Fibroblast of skin of right quadriceps (primary cell): ENCODE measurements at regions not wholly inside any gene's neighbourhood (a gene's known extent, or its start where the extent isn't known, plus 50 kb on each side); places are given as distances from the start of the nearest gene placed in this dataset.
"Not testable (repeated sequence)": the region's sequence is repeated elsewhere in the genome, so short reads cannot be mapped to it uniquely, and the experiment has no call there.

ENCODE experiments used
- DNase-seq: peaks from one replicate; pipeline ENCODE4 v3.0.0-alpha.2; 2013

DNA sequence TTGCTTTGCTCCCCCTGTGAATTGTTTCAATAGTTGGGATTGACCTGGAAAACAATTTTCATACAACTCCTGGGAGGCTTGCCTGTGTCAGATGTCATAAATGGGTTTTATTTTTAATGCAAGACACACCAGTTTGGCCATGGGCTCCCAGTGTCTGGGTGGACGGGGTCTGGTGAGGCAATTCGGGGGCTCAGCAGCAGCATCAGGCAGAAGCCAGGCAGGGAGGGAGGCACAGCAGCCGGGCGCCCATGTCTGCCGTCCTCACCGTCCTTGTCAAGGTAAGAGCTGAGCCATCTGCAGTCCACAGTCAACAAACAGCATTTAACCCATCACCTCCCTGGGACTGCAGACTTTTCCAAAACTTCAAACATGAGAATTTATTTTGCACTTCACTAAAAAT is 150.6 kb downstream of the NPIPB11 start:
- not testable (repeated sequence) for DNase-seq

DNA sequence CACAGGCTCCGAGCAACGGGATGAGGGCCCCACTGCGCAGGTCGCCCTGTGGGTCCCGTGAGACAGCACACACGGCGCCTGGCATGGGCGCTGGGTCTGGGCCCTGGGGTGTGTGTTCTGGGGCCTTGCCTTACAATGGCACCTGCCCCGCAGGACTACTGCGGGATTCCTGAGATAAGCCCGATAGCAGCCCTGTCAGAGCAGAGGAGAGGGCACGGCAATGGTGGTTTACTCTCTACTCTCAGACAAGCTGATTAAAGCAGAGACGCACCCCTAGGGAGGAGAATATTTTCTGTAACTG is 151.1 kb downstream of the NPIPB11 start:
- not testable (repeated sequence) for DNase-seq

DNA sequence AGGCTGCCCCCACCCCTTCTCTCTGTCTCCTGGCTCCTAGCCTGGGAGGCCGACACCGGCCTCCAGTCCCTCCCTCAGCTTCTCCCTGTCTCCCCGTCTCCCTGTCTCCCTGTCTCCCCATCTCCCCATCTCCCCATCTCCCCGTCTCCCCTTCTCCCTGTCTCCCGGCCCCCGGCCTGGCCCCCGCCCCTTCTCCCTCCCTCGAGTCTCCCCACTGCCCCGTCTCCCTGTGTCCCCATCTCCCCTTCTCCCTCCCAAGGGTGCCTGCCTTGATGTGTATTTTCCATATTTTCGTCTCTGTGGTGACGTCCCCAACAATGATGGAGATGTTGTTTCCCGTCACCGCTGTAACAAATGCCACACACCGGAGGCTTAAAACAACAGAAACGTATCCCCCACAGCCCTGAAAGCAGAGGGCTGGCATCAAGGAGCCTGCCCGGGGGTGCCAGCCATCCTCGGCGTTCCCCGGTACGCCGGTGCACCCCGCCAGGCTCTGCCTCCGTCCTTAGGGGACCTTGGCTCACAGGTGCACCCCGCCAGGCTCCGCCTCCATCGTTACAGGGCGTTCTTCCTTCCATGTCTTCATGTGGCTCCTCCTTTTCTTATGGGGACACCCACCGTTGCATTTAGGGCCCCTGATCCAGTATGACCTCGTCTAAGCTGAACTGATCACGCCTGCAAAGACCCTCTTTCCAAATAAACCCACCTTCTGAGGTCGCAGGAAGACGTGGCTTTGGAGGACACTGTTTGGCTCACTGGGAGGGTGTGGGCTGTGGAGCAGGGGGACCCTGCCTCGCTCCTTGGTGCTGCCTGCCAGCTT is 151.6 kb downstream of the NPIPB11 start:
- no peak for DNase-seq

DNA sequence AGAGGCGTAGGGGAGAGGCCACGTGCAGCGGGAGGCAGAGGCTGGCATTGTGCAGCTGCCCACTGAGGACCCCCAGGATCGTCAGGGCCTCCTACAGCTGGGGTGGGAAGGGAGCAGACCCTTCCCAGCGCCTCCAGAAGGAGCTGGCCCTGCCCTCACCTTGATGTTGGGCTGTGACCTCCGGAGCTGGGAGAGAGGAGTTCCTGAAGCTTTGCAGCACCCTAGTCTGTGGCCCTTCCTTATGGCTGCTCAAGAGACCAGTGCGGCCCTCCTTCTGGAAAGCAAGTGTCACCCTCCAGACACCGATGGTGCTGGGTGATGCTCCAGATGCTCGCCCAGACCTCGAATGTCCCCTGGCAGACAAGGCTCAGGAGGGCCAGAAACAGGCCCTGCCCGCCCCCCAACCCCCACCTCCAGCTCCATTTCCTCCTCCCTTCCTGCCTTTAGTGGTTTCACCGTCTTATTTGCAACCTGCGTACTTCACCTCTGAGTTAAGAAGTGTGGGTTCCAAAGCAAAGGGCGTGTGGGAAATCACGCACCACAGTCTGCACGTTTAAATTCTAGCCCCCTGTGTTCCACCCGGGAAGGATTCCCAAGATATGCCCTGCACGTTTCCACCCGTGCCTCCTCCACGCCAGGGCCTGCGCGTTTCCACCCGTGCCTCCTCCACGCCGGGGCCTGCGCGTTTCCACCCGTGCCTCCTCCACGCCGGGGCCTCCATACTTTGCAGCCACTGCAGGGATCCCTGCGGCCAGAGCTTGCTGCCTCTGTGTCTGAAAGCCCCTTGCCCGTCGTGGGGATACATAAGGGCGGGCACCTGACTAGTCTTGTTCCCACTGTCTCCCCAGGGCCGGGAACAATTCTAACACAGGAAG is 152.6 kb downstream of the NPIPB11 start:
- not testable (repeated sequence) for DNase-seq

DNA sequence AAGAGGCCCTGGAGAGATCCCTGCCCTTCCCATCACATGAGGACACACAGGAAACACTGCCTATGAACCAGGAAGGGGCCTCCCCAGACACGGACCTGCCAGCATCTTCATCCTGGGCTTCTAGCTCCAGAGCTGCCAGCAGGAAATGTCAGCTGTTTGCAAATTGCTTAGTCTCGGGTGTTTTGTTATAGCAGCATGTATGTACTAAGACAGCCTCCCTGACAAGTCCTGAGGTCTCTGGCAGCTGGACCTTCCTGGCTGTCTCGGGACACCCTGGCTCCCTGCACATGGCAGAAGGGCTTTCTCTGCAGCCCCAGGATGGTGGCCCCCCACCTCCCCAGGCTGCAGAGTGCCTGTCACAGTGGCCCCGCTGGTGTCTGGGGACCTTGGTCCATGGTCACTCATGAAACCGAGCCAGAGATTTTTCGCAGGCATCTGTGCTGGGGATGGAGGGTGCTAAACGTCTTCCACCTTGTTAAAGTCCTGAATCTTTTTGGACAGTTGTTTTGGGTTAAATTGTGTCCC is 153.4 kb downstream of the NPIPB11 start:
- DNase-seq: not testable (repeated sequence)

DNA sequence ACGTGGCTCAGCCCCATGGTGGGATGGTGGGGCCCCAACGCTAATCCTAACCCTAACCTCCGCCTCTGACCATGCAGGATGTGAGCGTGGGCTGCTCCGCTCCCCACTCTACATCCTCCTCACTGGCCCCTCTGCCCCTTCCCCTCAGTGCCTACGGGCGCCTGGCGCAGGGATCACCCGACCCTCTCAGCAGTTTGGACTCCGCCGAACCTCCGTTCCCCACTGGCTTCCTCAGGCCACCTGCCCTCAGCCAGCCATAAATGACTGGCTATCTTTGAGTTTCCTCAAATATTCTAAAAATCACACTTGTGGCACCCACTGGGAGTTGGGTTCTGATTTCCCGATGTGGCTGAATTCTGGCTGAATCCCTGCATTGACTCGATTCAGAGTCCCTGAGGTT is 154.2 kb downstream of the NPIPB11 start:
- not testable (repeated sequence) for DNase-seq

DNA sequence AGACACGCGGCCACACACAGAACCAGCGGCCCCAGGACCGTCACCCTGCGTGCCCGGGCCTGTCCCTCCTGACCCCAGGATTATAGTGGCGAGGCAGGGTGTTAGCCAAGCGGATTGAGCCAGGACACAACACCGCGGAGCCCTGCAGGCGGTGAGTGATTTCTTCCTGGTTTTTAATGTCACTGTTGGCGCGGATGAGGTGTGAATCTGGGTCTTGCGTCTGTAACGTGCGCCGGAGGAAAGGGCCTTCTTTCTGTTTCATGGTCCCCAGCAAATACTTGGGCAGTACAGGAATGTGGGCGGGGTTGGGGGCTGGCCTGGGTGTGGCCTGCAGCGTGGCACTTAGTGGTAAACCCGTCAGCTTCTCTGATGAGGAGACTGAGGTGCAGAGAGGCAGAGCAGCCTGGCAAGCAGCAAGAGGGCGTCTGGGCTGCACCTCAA is 154.9 kb downstream of the NPIPB11 start:
- DNase-seq: peak; percentile 40

DNA sequence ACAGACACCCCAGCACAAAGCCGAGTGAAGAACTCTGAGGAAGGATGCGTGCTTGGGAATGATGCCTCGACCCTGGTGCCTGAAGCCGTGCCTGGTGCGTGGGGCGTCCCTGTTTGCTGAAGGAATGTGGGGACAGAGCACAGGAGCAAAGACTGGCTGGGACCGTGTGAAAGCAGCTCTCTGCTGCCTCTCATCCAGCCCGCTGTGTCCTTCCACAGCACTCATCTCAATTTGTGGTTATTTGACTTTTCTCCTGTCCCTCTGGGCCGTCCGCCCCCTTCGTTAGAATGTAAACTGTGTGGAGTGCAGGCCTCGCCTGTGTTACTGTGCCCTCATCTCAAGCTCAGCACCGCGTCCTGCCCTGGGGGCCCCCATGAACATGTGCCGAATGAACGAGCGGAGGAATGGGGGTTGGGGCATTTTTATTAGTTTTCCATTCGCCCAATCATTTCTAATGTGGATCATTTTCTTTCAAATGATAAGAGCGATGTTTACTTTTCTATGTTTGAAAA is 155.5 kb downstream of the NPIPB11 start:
- DNase-seq: not testable (repeated sequence)

DNA sequence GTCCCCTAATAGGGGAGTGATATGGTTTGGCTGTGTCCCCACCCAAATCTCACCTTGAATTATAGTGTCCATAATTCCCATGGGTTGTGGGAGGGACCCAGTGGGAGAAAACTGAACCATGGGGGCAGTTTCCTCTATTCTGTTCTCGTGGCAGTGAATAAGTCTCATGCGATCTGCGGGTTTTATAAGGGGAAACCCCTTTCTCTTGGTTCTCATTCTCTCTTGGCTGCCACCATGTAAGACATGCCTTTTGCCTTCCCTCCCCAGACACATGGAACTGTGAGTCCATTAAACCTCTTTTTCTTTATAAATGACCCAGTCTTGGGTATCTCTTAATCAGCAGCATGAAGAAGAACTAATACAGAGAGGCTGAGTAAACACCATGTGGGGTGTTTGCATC is 156.0 kb downstream of the NPIPB11 start:
- not testable (repeated sequence) for DNase-seq

DNA sequence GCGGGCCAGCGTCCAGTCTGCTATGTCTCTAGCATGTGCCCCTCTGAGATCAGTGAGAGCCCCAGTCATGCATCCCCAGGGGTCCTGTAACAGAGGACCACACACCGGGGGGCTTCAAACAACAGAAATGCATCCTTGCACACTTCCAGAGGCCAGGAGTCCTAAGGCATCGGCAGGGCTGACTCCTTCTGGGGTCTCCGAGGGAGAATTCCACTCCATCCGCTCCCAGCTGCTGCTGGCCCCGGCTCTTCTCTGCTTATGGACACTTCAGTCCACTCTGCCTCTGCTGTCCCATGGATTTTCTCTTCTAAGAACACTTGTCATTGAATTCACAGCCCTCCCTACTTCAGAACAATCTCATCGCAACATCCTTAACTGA is 157.6 kb downstream of the NPIPB11 start:
- not testable (repeated sequence) for DNase-seq

DNA sequence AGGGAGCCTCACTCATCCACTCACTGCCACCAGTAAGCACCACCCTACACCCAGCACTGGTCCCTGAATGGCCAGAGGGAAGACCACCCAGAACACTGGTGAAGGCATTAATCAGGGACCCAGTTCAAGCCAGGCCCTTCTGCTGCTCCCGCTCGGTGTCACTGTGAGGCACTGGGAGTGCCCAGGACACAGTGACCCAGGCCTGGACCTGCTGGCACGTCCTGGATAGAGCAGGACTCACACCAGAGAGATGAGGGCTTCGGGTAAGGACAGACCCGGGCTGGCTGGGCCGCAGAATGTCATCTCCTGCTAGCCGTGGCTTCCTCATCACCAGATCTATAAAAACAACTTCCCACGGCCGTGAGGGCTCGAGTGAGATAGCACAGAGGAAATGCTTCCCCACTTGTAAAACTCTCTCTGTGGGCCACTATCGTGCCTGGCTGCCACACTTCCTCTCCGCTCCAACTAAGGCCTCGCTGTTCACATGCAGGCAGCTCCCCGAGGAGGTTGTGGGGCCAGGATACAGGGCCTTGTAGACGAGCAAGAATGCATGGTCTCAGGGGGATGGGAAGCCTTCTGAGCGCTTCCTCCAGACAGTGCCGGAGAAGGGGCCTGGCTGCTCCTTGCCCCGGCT is 158.1 kb downstream of the NPIPB11 start:
- not testable (repeated sequence) for DNase-seq

DNA sequence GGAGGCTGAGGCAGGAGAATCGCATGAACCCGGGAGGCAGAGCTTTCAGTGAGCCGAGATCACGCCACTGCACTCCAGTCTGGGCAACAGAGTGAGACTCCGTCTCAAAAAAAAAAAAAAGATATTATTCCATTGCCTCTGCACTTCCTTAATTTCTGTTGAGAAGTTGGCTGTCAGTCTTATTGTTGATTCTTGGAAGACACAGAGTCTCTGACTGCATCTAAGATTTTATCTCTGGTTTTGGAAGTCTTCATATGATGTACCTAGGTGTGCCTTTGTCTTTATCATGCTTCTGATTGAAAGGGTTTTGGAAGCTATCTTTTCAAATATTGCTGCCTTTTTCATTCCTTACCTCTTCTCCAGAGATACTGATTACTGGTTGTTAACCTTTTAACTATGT is 160.4 kb downstream of the NPIPB11 start:
- DNase-seq: not testable (repeated sequence)

DNA sequence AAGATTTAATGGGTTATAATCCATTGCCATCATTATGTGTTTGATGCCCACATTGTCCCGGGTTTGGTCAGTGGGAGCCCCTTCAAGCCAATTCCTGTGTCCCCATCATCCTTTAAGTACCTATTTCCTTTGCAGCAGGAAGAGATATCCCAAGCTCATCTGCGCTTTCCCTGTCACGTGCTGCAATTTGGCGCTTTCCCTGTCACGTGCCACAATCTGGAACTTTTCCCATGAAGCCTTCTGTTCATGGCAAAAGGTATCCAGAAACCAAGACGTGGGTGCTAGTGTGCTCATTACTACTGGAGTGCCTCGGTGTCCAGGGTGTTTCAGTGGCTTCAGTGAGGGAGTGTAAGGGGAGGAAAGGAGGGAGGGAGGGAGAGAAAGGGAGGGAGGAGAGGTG is 168.5 kb downstream of the NPIPB11 start:
- no peak for DNase-seq

DNA sequence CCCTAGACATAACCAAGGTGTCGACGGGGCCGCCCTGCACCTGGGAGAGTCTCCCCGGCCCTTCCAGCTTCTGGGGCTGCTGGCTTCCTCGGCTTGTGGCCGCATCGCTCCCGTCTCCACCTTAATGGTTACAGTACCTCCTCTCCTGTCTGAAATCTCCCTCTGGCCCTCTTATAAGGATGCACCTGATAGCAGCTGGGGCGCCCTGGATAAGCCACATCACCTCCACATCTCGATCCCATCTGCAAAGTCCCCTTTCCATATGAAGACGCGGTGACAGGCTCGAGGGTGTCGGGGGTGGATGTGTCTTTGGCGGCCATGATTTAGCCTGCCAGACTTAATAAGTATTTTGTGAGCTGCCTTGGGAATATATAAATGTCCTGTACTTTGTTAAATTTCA is 169.0 kb downstream of the NPIPB11 start:
- not testable (repeated sequence) for DNase-seq

DNA sequence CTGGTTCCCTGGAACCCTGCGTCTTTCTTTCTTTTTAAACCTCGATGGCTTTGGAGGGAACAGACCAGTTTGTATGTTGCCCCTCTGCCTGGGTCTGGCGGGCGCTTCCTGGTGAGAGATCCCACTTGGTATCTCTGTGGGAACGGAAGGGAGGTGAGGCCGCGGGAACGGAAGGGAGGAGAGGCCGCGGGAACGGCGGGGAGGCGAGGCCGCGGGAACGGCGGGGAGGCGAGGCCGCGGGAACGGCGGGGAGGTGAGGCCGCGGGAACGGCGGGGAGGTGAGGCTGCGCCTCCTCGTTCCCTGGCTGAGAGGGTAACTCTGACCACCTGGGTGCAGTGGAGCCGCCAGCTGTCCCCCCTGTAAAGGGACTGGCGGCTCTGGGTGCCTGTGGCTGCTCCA is 169.5 kb downstream of the NPIPB11 start:
- DNase-seq: not testable (repeated sequence)

DNA sequence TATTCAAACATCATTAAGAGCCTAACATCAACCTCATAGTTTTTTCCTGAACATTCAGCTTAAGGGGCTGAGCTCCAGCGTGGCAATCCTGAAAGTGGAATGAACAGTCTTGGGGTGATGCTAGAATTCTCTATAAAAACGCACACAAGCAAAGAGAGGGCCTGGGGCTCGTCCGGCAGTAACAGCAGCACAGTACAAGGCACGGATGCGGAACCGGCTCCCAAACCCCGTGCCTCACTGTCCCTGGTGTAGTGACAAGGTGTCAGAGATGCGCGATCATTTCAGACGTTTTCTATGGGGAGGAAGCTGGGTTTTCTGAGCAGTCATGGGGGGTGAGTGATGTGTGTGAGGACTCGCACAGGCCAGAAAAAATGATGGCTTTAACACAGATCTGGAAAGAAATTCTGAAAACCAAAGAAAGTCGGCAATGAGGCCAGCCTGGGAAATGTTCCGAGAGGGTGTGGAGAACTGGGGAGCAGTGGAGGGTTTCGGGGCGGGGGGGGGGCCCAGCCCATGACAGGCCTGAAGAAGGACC is 170.6 kb downstream of the NPIPB11 start:
- not testable (repeated sequence) for DNase-seq

DNA sequence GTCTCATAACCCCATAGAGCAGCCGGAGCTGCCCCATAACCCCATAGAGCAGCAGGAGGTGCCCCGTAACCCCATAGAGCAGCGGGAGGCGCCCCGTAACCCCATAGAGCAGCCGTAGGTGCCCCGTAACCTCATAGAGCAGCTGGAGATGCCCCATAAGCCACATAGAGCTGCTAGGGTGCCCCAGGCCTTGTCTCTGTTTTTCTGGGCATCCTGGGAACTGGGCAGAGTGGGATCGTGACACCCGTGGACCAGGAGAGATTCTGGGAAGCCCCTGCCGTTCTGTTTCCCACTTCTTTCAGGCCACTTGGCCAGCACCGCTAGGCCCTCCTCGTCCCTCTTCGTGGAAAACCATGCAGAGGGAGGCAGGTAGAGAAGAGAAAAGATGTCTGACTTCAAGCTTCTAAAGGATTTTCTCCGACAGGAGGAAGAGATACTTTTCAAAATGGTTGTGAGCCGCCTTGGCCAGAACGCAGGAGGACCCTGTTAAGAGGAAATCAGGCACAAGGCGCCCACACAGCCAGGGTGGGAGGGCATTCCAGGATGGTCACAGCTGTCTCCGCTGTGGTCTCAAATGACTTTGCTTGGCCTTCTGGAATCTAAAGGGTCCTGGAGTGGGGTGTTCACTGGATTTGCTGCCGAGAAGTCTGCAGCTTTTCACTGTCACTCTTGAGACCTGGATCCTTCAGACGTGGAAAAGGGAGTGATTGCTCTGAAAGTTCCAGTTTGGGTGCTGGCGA is 171.8 kb downstream of the NPIPB11 start:
- not testable (repeated sequence) for DNase-seq

DNA sequence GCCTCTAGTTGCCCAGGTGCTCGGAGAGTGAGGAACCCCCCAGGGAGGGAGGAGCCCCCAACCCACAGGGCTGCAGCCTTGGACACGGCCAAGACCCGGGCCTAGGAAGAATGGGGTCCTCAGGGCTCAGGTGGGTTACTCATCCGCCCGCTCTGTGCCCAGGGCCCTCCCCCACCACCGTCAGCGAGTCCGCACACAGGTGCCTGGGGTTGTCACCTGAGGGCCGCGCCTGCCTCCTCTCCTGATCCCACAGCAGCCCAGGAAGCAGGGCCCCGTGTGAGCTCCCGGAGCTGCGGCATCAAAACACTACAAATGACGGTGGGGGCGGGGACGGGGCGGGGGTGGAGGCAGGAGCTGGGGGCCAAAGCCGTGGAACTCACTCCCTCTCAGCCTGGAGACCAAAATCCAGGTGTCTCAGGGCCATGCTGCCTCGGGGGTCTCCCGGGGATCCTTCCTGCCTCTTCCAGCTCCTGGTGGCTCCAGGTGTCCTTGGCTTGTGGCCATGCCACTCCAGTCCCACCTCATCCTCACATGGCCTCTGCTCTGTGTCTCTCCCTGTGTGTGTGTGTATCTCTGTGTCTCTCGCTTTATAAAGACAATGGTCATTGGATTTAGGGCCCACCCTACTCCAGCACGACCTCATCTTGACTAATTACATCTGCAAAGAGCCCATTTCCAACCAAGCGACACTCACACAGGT is 172.7 kb downstream of the NPIPB11 start:
- DNase-seq: not testable (repeated sequence)

DNA sequence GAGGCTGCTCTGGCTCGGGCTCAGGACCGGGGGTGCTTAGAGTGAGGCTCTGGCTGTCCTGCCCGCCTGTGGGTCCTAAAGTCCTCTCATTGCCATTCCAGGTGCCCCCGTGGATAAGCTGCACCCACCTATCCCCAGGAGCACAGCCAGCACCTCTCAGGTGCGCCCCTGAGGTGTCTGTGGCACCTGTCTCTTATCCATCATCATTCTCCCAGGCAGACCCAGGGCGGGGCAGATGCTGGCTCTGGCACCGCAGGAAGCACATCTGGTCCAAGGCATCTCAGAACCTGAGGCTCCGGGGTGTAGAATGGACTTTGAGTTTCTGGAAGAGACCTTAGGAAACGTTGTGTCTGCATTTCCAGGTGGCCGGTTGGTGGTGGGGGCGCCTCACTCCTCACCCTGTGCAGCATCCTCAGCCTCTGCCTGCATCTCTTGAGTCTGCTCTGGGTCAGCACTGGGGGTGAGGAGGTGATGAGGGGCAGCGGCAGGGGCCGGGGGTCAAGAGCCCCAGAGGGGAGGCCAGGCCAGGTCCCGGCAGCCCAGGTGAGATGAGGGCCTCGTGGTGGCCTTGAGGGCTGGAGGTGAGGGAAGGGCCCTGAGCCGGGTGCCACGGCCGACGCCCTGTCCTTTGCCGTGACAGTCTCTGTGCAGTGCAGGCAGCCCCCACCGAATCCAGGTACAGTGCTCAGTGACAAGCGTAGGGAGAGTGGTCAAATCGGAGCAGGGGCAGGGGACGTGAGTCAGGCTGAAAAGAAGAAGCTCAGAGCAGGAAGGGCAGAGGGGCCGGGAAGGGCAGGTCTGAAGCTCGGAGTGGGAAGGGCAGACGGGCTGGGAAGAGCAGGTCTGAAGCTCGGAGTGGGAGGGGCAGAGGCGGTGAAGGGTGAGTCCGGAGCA is 173.5 kb downstream of the NPIPB11 start:
- no peak for DNase-seq

DNA sequence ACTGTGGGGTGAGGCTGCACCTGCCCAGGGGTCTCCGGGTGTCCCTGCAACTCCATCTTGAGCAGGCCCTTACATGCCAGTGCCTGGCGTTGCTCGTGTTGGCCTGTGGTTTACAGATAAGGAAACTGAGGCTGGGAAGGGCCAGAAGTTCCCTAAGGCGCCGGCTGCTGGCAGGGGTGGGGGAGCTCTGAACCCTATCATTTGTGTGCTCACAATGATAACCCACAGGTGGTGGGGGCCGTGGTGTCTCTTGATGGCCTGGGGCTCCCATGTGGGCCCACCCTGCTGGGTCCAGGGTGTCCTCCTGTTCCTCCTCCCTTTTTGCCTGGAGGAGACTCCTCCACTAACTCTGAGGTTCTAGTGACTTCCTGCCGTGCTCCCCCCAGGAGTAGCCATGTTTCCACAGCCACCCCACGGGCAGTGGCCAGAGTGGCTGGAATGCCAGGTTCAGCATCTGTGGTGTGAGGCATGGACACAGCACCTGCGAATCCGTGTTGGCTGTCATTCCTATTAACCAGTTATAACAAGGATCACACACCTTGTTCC is 174.3 kb downstream of the NPIPB11 start:
- not testable (repeated sequence) for DNase-seq
